ENCODE measurements at regions not wholly inside any gene's neighbourhood (a gene's known extent, or its start where the extent isn't known, plus 50 kb on each side); places are given as distances from the start of the nearest gene placed in this dataset.
"Not testable (repeated sequence)": the region's sequence is repeated elsewhere in the genome, so short reads cannot be mapped to it uniquely, and the experiment has no call there.

DNA sequence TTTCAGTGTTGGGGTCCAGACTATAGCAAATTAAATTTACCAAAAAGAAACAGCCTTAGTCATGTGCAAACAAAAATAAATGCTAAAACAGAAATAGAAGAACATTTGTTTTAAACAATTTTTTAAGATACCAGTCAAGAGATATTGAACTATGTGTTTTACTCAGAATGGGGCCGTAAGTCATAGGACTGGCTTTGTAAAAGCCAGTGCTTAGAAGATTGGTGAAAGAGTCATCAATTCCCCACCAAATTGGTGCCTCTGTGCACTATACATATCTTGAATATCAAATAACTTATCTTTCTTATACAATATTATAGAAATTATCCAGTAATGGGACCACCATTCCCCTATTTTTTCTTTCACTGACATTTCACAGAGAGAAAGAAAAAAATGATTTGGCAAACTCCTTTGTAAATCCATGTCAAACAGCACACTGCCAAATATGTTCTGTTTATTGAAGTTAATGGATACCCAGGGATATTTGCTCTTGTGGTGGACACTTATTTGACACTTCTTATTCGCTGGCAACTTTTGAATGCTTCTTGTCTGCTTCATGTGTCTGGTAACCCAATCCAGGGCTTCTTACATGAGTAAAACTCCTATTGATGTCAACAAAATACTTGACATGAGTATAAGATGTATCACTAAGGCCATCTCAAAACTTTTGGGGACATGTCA is 145.7 kb upstream of the PKN2 start:
- in situ Hi-C loops (cut with HindIII; ENCODE audit: low sequenced_read_pairs) = no loop called here

DNA sequence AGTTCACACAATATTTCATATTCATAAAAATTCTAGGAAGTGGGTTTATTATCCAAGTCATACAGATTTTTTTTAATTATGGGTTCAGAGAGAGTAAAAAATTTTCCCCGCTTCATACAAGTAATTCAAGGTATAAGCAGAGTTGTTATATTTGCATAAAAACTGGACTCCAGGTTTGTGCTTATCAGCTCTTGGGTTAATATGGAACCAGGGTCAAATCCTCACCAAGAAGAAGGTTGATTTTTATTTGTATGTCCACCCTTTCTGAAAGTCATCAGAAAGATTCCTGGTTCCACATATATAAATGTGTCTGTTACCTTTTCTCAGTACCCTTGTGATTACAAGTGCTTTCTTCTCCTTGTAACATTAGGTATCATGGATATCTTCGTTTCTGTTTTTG is 143.8 kb upstream of the PKN2 start:
- in situ Hi-C loops (cut with HindIII; ENCODE audit: low sequenced_read_pairs) = no loop called here

DNA sequence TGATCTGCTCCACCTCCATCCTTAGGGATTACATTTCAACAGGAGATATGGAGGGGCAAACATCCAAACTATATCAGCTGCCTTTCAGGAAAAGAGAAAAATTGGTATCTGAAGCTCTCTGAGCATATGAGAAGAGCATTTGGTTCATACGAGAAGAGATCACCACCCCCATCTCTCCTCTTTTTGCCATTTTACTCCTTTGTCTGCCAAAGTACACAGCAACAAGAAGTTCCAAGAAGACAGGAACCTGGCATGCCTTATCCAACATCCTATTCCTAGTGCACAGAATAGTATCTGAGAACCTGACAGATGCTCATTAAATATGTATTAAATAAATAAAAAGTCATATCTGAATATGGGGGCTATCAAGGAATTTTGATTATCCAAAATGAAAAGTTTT is 142.5 kb upstream of the PKN2 start:
- in situ Hi-C loops (cut with HindIII; ENCODE audit: low sequenced_read_pairs) = no loop called here

DNA sequence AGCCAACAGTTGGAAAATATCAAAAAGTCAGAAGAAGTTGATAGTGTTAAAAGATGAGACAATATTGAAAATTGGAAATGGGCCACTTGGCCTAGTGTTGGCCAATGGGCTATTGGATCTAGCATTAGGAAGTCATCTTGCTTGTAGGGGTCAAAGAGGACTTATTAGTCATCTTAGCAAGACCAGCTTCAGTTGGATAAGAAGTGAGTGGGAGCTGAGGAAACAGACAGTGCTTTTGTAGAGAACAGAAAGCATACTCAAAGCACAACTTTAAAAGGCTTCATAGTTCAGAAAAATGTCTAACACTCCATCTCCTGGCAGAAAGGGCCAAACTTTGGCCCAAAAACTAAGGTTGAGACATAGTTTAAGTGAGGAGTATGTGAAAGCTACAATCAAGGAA is 139.9 kb upstream of the PKN2 start:
- in situ Hi-C loops (cut with HindIII; ENCODE audit: low sequenced_read_pairs) = no loop called here

DNA sequence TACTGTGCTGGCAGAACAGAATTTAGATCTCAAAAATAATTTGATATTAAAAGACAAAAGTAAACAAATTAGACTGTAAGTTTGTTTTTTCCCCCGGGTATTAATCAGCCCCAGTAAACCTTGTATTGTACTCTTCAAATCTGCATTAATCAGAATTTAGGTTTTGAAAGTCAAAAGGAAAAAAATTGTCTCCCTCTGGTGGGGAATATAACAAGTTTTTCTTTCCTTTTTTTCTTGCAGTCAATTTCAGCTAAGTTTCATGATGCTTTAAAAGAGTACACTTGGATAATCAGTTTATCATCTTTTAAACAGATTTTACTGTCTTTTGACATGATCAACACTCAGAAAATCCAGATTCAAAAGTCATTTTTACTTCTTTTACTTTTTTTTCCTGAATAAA is 134.5 kb upstream of the PKN2 start:
- in situ Hi-C loops (cut with HindIII; ENCODE audit: low sequenced_read_pairs) = no loop called here

DNA sequence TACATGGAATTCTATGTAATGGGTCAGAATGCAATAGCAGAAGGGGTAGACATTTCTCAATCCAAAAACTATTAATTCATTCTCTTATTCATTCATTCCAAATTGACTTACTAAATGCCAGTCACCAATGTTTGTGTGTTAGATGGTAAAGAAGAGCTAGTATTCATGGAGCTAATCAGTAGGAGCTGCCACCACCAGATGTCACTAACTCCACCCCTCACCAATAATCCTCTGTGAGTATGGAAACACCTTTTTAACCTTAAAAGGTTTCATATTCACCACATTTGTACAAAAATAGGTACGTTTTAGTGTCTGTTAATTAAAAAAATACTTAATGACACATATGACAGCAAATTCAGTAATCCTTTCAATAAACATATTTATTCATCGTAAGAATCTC is 131.8 kb upstream of the PKN2 start:
- in situ Hi-C loops (cut with HindIII; ENCODE audit: low sequenced_read_pairs) = no loop called here

DNA sequence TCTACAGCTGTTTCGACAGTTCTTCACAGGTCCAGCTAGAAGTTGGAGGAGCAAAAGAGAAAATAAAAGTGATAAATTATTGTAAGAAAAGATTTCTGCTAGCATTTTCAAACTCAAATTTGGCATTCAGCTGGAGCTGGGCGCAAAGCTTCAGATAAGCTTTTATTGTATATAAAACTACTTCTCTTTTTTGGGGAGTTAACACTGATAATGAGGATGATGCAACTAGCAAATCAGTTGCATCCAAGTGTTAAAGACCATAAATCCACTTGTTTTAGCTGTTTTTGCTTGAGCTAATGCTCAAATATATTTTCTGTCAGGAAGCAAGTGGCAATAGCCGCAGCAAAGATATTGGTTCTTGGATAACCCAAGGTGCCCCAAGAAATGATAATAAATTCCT is 127.1 kb upstream of the PKN2 start:
- in situ Hi-C loops (cut with HindIII; ENCODE audit: low sequenced_read_pairs) = no loop called here

DNA sequence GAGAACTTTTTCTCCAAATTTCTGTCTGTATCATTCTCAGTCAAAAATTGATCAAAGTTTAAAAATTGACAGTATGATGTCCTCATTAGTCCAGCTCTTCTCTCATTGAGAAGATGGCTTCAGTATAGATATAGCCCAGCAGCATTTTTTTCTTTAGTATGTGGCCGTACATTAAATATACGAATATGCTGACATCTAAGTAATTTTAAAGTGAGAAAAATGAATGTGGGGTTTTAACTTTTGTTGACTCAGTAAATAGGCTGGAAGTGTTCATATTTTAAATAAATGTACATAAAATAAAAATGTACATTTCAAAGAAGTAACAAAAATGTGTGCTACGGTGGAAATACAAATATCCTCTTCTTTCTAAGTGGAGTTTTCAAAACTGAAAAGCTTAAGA is 123.5 kb upstream of the PKN2 start:
- in situ Hi-C loops (cut with HindIII; ENCODE audit: low sequenced_read_pairs) = no loop called here

DNA sequence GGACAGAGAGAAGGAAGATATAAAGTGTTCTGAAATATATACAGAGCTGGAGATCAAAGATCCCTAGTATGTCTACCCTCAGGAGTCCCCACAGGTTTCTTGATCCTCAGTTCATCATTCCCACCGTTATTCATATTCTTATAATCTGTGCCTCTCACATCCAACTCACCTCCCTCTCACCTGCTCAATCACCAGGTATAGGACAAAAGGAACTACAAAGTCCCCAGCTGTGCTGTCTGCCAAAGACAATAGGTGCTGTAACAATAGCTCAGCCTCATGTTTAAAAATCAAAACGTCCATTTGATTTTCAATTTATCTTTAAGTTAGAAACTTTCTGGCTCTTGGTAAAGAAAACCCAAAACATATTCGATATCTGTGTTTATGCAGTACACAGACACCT is 121.1 kb upstream of the PKN2 start:
- in situ Hi-C loops (cut with HindIII; ENCODE audit: low sequenced_read_pairs) = no loop called here

DNA sequence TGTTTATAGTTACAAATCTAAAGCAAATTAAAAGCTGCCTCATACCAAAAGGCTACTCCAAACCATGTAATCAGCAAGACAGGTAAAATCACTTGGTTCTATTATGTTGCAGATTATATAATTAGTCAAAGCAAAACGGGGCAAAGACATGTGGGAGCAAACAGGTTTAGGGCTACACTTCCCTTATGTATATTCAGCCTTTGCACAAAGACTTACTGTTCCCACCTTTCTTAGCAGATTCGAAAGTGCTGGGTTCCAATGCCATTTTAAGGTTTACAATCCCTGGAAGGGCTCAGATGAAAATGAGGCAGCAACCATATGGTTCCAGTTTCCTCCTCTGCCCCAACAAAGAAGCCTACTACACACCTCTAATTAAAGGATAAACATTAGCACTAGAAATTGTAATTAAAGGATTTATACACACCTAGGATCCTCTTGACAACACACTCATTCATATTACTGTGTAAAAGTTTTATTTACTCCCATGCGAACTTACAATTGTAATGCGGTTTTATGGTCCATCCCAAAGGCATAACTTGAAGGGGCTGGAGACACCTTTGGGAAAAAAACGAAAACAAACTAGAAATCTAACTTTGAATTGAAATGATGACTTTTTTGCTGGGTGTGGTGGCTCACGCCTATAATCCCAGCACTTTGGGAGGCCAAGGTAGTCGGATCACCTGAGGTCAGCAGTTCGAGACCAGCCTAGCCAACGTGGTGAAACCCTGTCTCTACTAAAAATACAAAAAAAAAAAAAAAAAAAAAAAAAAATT is 117.3 kb upstream of the PKN2 start:
- in situ Hi-C loops (cut with HindIII; ENCODE audit: low sequenced_read_pairs) = no loop called here

DNA sequence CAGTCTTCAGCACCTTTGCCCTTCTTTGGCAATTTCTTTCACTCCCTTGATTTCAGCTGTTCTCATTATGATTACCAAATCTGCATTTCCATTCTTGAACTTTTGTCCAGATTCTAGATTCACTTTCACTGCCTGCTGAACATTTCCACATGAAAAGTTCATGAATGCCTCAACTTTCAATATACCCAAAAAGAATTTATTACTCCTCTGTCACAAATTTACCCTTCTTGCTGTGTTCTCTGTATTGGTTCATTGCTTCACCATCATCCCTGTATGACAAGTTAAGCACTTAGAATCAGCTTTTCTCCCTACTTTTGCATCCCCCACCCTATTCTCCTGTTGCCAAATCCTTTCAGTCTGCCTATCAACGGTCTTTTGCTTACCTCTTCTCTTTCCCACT is 112.6 kb upstream of the PKN2 start:
- in situ Hi-C loops (cut with HindIII; ENCODE audit: low sequenced_read_pairs) = no loop called here

DNA sequence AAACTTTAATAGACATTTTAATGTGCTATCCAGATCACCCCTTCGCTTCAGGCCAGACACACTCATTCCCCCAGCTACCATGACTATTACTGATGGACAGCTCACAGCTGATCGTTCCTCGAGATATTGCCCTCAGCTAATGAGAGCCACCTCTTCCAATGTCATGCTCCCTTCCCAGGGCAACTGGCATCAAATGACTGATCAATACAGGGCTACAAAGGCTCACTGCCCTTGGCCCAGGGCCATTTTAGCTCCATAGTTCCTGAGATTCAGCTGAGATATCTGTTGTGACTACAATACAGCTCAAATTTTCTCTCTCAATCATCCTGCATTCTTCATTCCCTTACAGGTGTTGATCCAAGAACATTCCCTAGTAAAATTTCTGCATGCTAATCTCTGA is 104.5 kb upstream of the PKN2 start:
- in situ Hi-C loops (cut with HindIII; ENCODE audit: low sequenced_read_pairs) = no loop called here

DNA sequence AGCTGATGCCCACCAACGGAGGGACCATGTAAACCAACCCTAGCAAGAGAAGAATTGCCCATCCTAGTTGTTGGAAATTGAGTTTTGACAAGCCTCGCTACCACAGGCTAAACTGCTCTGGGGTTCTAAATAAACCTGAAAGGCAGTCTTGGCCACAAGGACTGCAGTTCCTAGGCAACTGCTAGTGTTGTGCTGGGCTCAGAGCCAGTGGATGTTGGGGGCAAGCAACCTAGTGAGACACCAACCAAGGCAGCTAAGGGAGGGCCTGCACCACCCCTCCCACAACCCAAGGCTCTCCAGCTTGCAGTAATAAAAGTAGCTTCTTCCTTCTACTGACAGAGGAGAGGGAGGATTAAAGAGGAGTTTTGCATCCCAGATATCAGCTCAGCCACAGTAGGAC is 102.4 kb upstream of the PKN2 start:
- in situ Hi-C loops (cut with HindIII; ENCODE audit: low sequenced_read_pairs) = no loop called here

DNA sequence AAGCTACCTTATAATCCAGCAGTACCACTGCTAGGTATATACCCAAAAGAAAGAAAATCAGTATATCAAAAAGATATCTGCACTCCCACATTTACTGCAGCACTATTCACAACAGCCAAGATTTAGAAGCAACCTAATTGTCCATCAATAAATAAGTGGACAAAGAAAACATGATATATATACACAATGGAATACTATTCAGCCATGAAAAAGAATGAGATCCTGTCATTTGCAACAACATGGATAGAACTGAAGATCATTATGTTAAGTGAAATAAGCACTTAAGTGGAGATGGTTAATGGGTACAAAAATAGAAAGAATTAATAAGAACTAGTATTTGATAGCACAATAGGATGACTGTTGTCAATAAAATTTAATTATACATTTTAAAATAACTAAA is 90.7 kb upstream of the PKN2 start:
- in situ Hi-C loops (cut with HindIII; ENCODE audit: low sequenced_read_pairs) = no loop called here

DNA sequence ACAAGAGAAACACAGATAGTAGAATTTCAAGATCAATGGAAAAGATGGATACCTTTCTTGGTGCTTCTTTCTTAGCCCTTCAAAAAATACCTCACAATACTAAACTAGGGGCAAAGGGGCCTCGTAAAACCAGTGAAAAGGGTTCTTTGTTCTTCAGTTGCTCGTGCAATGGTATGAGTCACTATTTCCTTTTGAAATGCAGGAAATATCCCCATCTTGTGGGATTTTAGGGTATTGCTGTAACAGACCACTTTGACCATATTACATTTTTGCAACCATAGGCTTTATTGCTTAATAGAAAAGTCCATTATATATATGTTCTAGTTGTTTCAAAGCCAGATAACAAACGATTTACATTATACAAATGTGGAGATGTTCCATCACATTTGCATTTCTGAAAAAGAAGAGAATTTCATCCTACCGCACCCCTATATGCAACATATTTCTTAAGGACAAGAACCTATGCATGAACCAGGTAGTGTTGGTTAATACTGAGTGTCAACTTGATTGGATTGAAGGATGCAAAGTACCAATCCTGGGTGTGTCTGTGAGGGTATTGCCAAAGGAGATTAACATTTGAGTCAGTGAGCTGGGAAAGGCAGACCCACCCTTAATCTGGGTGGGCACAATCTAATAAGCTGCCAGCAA is 88.6 kb upstream of the PKN2 start:
- in situ Hi-C loops (cut with HindIII; ENCODE audit: low sequenced_read_pairs) = no loop called here

DNA sequence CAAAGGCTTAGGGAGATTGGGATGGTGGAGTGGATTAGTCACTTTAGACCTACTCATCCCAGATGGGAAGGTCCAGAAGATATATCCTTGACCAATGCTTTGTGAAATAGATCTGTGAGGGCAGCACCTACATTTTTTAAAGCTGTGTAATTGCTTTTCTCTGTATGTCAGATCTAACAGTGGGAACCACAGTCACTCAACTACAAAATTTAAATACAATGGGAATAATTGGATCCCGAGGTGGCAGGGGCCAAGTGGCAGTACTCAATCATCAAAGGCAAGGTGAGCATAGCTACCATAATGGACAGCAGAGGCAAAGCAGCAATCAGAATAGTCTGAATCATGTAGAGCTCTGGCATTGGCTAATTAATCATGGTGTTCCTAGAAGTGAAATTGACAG is 86.1 kb upstream of the PKN2 start:
- in situ Hi-C loops (cut with HindIII; ENCODE audit: low sequenced_read_pairs) = not testable (repeated sequence)

DNA sequence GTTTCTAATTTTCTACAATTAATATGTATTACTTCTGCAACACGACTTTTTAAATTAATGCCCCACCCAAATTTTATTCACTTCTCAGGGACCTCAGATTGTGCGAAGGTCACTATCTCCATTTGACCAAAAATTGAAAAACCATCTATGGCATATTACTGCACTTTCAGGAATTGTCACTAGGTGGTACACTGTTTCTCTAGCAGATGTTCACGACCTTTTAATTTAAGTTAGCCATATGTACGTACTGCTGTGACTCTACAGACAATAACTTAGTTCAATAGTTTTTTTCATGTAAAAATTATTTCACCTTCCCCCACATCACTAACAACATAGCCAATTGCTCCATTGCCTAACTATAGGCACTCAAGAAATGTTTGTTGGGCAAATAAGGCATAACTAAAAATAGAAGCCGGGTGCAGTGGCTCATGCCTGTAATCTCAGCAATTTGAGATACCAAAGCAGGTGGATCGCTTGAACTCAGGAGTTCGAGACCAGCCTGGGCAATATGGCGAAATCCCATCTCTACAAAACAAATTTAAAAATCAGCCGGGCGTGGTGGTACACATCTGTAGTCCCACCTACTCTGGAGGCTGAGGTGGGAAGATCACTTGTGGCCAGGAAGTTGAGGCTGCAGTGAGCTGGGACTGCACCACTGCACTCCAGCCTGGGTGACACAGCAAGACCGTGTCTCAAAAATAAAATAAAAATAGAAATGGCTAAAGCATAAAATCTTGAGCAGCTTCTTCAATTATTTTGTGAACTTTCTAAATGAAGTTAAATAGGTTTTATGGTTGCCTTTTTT is 75.7 kb upstream of the PKN2 start:
- in situ Hi-C loops (cut with HindIII; ENCODE audit: low sequenced_read_pairs) = no loop called here

DNA sequence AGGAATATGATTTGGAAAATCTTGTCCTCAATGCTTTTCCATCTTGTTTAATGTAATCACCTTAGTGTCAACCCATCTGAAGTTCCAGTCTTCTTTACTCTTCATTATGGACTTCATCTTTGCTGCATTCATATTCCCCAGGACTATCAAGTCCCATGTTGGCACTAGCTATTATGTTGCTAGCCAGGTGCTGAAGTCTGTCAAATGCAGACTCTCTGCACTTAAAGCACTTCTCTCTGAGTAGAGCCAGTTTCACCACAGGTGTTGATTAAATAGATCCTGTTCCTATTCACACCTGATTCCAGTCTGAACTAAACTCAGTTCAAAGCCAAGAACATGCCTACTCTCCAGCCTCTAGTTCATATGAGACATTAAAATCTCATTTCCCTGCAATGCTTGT is 75.0 kb upstream of the PKN2 start:
- in situ Hi-C loops (cut with HindIII; ENCODE audit: low sequenced_read_pairs) = no loop called here

DNA sequence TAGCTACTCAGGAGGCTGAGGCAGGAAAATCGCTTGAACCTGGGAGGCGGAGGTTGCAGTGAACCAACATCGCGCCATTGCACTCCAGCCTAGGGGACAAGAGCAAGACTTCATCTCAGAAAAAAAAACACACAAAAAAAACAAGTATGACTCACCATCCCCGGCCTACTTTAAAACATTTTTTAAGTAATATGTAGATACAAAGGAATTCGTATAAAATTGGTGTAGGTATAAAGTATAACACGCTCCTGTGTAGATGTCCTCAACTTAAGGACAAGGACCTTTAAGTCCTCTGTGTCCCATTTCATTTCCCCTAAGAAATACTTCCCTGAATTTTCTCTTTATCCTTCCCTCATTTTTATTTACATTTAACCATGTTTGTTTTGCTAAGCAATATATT is 73.4 kb upstream of the PKN2 start:
- in situ Hi-C loops (cut with HindIII; ENCODE audit: low sequenced_read_pairs) = no loop called here

DNA sequence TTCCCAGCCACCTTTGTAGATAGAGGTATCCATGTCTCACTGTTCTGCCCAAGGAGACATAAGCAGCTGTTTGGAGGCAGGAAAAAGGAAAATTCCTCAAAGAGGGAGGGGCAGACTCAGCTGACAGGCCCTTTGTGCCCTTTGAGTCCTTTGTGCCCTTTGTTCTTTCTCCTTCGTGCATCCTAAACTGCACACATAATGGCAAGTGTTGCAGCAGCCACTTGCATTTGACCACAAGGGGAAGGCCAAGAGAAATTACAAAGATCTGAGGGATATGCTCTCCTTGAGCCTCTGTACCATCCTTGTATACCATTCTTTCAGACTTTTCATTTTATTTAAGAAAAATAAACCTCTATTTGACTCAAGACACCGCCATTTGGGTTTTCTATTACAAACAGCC is 71.8 kb upstream of the PKN2 start:
- in situ Hi-C loops (cut with HindIII; ENCODE audit: low sequenced_read_pairs) = no loop called here

DNA sequence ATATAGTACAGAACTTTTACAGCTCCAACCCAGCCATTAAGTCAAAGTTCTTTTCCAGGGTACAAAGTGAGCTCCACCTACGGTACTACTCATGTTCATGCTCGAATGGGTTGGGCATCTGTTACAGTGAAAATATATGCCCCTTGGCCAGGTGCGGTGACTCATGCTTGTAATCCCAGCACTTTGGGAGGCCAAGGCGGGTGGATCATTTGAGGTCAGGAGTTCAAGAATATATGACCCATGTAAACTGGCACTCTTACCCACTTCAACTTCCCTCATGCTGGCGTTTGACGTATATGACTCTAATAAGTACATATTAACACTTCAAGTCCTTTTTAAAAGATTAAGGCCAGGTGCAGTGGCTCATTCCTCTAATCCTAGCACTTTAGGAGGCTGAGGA is 71.3 kb upstream of the PKN2 start:
- in situ Hi-C loops (cut with HindIII; ENCODE audit: low sequenced_read_pairs) = no loop called here

DNA sequence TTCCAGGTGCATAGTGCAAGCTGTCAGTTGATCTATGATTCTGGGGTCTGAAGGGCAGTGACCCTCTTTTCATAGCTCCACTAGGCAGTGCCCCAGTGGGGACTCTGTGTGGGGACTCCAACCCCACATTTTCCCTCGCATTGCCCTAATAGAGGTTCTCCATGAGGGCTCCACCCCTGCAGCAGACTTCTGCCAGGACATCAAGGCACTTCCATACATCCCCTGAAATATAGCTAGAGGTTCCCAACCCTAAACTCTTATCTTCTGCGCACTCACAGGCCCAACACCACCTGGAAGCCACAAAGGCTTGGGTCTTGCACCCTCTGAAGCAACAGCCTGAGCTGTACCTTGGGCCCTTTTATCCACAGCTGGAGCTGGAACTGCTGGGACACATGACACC is 65.7 kb upstream of the PKN2 start:
- in situ Hi-C loops (cut with HindIII; ENCODE audit: low sequenced_read_pairs) = no loop called here

Measured in endothelial cell of hepatic sinusoid (primary cell).